Esophagus (tissue), 2 donors: ENCODE measurements at regions not wholly inside any gene's neighbourhood (a gene's known extent, or its start where the extent isn't known, plus 50 kb on each side); places are given as distances from the start of the nearest gene placed in this dataset.

Experiments used
- H3K27ac ChIP-seq, 2 donors: one replicate each; pipeline ENCODE4 v1.5.1; 2013; ENCODE audit warnings: low read depth in 2 of 2, mild to moderate bottlenecking in 2 of 2, inconsistent platforms in 1 of 2, low read length in 1 of 2, moderate library complexity in 1 of 2
- H3K27me3 ChIP-seq, 2 donors: one replicate each; pipeline ENCODE4 v1.6.1; 2013; ENCODE audit warnings: low read length in 2 of 2, control low read depth in 1 of 2, mild to moderate bottlenecking in 1 of 2; ENCODE audit not compliant: insufficient read depth in 2 of 2, control insufficient read depth in 1 of 2
- H3K36me3 ChIP-seq, 2 donors: one replicate each; pipeline ENCODE4 v1.6.1; 2013; ENCODE audit warnings: low read length in 1 of 2; ENCODE audit not compliant: control insufficient read depth in 2 of 2, insufficient read depth in 2 of 2
- H3K4me1 ChIP-seq, 2 donors: one replicate each; pipeline ENCODE4 v1.6.1; 2013; ENCODE audit warnings: low read length in 1 of 2; ENCODE audit not compliant: control insufficient read depth in 2 of 2, insufficient read depth in 2 of 2
- H3K4me3 ChIP-seq, 2 donors: one replicate each; pipeline ENCODE4 v1.5.1; 2013; ENCODE audit warnings: low read length in 2 of 2, mild to moderate bottlenecking in 2 of 2, low read depth in 1 of 2, moderate library complexity in 1 of 2
- H3K9me3 ChIP-seq, 2 donors: one replicate each; pipeline ENCODE4 v1.6.1; 2013; ENCODE audit warnings: mild to moderate bottlenecking in 2 of 2, low read depth in 1 of 2, low read length in 1 of 2, moderate library complexity in 1 of 2; ENCODE audit not compliant: control insufficient read depth in 2 of 2, insufficient read depth in 1 of 2
- WGBS, 2 donors: extraction: QIAGEN DNeasy Blood & Tissue Kit; methylation state at CpG; one replicate each; pipeline ENCODE4 v1.1.7; 2013; 5-methylcytosine and 5-hydroxymethylcytosine counted together
- donor health status: healthy with polysubstance abuse.
- donor health status: Bipolar disorder and iron deficiency.

DNA sequence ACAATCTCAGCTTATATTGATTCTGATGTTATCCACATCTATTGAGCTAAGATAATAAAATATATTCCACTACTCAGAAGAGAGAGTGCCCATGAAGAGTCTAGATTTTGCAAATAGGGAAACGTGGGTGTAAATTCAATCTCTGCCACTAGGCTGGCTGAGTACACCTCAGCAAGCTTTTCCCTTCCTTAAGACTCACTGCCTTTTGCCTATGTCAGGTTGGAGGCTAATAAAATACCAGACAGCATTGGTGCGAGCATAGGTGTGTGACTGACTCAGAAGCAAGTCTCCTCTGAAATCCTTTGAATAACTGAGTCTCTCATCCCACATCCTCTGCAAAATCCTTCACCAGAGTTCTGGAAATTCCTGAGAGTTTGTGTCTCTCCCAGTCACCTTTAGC is 405.4 kb upstream of the CPEB2 start:
- no peaks in the 10 kb centered on the region for H3K27me3 ChIP-seq
- WGBS, 2 donors, result 60% methylated on average over 2 of the region's 2 CpGs
- H3K36me3 ChIP-seq, result no peaks in the 10 kb centered on the region
- H3K27ac ChIP-seq, result no peak overlapping the region
- no peaks in the 10 kb centered on the region for H3K9me3 ChIP-seq
- no peaks in the 10 kb centered on the region for H3K4me1 ChIP-seq
- H3K4me3 ChIP-seq, result no peak overlapping the region

DNA sequence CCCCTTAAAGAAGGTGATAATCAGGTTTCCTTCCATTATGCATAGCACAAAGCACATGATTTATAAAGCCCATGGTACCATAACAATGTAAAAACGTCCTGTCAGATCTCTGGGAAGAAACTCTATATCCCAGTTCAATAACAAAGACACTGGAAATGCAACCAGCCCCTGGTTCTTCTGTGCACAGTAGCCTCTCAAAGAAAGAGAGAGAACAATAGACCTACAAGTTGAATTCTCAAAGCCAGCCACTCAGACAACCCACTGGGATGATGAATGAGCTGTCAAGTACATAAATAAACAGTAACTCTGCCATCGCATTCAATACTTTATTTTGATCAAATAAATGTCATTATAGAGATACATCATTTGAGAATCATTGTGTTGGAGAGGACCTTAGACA is 400.1 kb upstream of the CPEB2 start:
- WGBS, 2 donors, result 45 to 51% methylated on average over 2 of the region's 2 CpGs
- no peaks in the 10 kb centered on the region for H3K4me1 ChIP-seq
- no peak overlapping the region for H3K27ac ChIP-seq
- H3K9me3 ChIP-seq, result no peaks in the 10 kb centered on the region
- H3K27me3 ChIP-seq, result no peaks in the 10 kb centered on the region
- H3K4me3 ChIP-seq, result no peak overlapping the region
- no peaks in the 10 kb centered on the region for H3K36me3 ChIP-seq

DNA sequence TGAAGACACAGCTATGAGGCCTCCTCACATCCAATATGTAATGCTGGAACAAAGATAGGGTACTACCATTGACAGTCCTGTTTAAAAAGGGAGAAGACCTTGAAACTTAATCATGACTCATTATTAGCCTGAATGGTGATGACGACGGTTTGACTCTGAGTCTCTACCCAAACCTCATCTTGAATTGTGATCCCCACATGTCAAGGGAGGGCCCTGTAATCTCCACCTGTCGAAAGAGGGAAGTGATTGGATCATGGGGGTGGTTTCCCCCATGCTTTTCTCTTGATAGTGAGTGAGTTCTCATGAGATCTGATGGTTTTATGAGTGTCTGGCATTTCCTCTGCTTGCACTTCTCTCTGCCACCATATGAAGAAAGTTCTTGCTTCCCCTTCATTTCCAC is 395.3 kb upstream of the CPEB2 start:
- Histone ChIP-seq H3K9me3 (no peaks in the 10 kb centered on the region), H3K4me3 (no peak overlapping the region), H3K27ac (no peak overlapping the region), H3K36me3 (no peaks in the 10 kb centered on the region), H3K4me1 (no peaks in the 10 kb centered on the region), H3K27me3 (no peaks in the 10 kb centered on the region)
- WGBS, 2 donors, result 70 to 73% methylated on average over 3 of the region's 3 CpGs

DNA sequence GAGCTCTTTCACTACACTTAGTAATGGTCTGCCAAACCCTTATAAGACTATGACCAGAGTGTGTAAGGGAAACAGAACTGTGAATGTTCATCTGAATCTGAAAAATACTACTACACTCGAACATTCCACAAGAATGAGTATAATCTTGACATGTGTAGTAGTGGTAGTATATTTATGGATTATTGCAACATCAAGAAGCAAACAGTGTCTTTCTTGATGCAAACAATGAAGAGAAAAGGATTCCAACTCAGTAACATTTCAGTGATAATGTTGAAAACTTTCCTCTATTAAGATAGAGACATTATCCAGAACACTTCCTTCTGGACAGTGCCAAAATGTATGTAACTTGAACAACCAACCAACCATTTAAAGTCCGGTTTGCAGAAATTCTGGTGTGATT is 394.7 kb upstream of the CPEB2 start:
- no peaks in the 10 kb centered on the region for H3K36me3 ChIP-seq
- H3K4me1 ChIP-seq, result no peaks in the 10 kb centered on the region
- H3K27ac ChIP-seq, result no peak overlapping the region
- H3K4me3 ChIP-seq, result no peak overlapping the region
- H3K27me3 ChIP-seq, result no peaks in the 10 kb centered on the region
- WGBS, 2 donors, result 44 to 48% methylated on average over 2 of the region's 2 CpGs
- no peaks in the 10 kb centered on the region for H3K9me3 ChIP-seq

DNA sequence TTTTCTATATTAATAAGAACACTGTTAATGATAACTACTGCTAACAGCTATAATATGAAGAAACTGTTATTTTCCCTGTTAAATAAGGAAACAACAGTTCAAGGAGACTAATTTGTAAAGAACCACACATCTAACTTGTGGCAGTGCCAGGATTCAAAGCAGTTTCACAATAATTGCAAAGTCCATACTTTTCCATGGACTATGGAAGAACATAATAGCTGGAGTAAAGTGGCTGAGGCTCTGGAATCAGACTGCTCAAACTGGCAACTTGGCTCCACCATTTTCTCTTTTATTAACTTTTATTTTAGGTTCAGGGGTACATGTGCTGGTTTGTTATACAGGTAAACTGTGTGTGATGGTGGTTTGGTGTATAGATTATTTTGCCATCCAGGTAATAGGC is 393.7 kb upstream of the CPEB2 start:
- Histone ChIP-seq H3K9me3 (no peaks in the 10 kb centered on the region), H3K4me1 (no peaks in the 10 kb centered on the region), H3K4me3 (no peak overlapping the region), H3K27me3 (no peaks in the 10 kb centered on the region), H3K36me3 (no peaks in the 10 kb centered on the region), H3K27ac (no peak overlapping the region)

DNA sequence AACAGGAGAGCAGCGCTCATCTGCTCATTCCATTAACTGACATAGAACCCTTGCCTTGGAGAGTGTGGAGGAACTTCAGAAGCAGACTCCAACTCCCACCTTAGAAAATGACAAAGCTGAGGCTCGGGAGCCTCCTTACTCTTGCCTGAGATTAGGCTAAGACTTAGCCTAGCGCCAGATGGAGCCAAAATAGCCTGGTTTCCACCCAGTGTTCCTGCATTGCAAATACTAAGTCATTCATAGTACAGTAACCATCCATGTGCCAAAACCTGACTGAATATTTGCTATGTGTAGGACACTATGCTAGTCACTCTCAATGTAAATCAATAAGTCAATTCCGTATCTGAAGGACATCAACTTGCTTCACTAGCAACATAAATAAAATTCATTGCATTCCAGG is 387.4 kb upstream of the CPEB2 start:
- no peaks in the 10 kb centered on the region for H3K4me1 ChIP-seq
- H3K36me3 ChIP-seq, result no peaks in the 10 kb centered on the region
- no peaks in the 10 kb centered on the region for H3K9me3 ChIP-seq
- no peaks in the 10 kb centered on the region for H3K27me3 ChIP-seq
- H3K27ac ChIP-seq, result no peak overlapping the region
- 62 to 63% methylated on average over 4 of the region's 4 CpGs for WGBS, 2 donors
- no peak overlapping the region for H3K4me3 ChIP-seq

DNA sequence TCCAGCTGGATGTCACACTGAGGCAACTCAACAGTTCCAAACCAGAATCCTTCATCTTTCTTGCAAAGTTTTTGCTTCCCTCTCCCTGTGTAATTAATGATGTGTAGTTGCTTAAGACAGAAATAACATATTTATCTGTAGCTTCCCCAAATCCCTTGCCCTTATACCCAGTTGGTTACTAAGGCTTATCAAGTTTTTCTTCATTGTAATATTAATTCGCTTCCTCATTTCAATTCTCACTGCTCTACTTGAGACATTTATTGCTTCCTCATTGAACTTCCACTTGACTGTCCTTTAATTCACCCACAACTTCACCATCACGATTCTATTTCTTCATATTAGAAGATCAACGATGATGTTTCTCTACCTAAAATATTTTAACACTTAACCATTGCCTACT is 386.6 kb upstream of the CPEB2 start:
- no peaks in the 10 kb centered on the region for H3K36me3 ChIP-seq
- no peaks in the 10 kb centered on the region for H3K9me3 ChIP-seq
- no peaks in the 10 kb centered on the region for H3K27me3 ChIP-seq
- WGBS, 2 donors, result 76 to 77% methylated on average over 3 of the region's 3 CpGs
- no peak overlapping the region for H3K4me3 ChIP-seq
- H3K27ac ChIP-seq, result no peak overlapping the region
- H3K4me1 ChIP-seq, result no peaks in the 10 kb centered on the region

DNA sequence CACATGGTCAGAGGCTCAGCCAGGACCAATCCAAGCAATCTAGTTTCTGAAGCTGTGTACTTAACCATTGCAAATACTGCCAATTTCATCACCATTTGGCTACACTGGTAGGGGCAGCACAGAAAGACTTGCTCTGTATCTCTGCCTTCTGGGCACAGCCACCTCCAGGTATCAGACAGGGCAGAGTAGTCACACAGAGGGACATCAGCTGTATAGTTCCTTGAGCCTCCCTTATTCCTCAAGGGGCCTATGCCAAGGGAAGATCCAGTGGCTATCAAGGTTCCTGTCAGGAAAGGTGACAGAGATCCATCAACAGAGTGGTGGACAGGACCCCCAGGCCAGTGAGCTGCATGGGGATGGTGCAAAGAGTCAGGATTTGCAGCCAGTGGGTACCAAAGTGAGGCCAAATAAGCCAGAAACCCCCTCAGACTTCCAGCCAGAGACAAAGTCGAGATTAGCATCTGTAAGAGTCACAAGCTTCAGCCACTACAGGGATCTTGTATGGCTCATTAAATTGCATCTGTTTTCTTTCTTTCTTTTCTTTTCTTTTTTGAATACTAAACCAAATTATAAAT is 381.6 kb upstream of the CPEB2 start:
- 52 to 67% methylated on average over 1 of the region's 1 CpG for WGBS, 2 donors
- H3K27ac ChIP-seq, result no peak overlapping the region
- no peaks in the 10 kb centered on the region for H3K4me1 ChIP-seq
- no peaks in the 10 kb centered on the region for H3K27me3 ChIP-seq
- H3K4me3 ChIP-seq, result no peak overlapping the region
- H3K36me3 ChIP-seq, result no peaks in the 10 kb centered on the region
- no peaks in the 10 kb centered on the region for H3K9me3 ChIP-seq

DNA sequence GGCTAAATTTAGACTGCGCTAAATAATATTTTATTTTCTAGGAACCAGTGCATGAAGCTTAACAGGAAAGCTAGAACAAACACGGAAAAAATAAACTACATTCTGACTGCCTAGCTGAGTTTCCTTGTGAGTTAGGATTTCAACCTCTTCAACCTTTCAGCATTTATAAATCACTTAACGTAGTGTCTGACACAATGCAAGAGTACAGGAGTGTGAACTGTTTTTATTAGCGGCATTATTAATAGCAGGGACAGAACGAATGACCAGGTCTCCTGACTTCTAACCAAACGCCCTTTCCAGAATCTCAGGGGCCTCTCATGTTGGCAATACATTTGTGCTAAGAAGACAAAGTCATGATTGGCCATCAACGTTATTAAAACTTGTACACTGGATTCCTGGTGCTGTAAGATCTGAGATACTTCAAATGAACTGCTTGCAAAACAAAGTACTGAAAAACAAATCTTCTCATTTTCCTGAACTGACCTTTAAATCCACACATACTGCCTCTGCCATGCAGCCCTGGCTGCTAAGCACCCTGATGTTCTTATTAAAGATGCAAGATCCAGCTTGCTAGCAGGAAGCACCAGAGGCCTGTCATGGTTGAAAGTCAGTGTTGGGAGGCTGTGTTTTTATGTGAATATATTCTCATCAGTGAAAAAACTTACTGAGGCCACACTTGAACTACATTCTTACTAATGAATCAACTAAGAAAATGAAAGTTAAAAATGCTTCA is 380.4 kb upstream of the CPEB2 start:
- Histone ChIP-seq H3K9me3 (no peaks in the 10 kb centered on the region), H3K27me3 (no peaks in the 10 kb centered on the region), H3K4me3 (no peak overlapping the region), H3K36me3 (no peaks in the 10 kb centered on the region), H3K4me1 (no peaks in the 10 kb centered on the region), H3K27ac (no peak overlapping the region)
- 63 to 70% methylated on average over 7 of the region's 7 CpGs for WGBS, 2 donors

DNA sequence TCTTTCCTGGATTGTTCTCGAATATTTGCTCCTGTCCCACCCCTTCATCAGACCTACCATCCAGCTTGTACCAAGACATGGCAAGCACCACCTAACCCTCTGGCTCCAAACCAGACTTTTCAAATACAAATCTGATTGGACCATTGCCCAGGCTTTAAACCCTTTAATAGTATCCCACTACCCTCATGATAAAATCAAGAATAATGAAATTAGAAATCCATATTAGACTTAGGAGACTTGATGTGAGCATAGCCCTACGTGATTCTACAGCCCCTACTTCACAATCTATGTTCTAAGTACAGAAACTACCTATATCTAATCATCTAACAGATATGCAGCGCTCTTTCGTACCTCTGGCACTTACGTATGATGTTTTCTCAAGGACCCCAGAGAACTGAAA is 375.2 kb upstream of the CPEB2 start:
- Histone ChIP-seq H3K9me3 (no peaks in the 10 kb centered on the region), H3K27me3 (no peaks in the 10 kb centered on the region), H3K36me3 (no peaks in the 10 kb centered on the region), H3K4me3 (no peak overlapping the region), H3K4me1 (no peaks in the 10 kb centered on the region), H3K27ac (no peak overlapping the region)
- WGBS, 2 donors, result 86 to 89% methylated on average over 5 of the region's 5 CpGs
